K562 (cell line): ENCODE measurements at regions not wholly inside any gene's neighbourhood (a gene's known extent, or its start where the extent isn't known, plus 50 kb on each side); places are given as distances from the start of the nearest gene placed in this dataset.

ENCODE experiments used
- ARHGAP35 ChIP-seq: fragments of 450-650 bp; IDR thresholded peaks from 2 replicates; pipeline ENCODE4 v1.6.1; 2018; ENCODE audit not compliant: partially characterized antibody
- CBFA2T3 ChIP-seq: fragments of 450-650 bp; IDR thresholded peaks from 2 replicates; pipeline ENCODE4 v1.6.1; 2017
- CBX3 ChIP-seq, 2 experiments: IDR thresholded peaks; 1 replicate in 1 of 2; 2 replicates in 1 of 2; pipeline ENCODE4 v1.6.1; 2012; ENCODE audit warnings: inconsistent platforms in 2 of 2, low read length in 2 of 2, borderline replicate concordance in 1 of 2, control low read depth in 1 of 2
- CCNT2 ChIP-seq: IDR thresholded peaks from 2 replicates; pipeline ENCODE4 v1.6.1; 2011; ENCODE audit warnings: borderline replicate concordance, low read depth, mild to moderate bottlenecking, moderate library complexity, mixed read lengths, low read length; ENCODE audit not compliant: insufficient read length; ENCODE audit errors: extremely low read depth
- EHMT2 ChIP-seq: fragments of 450-650 bp; IDR thresholded peaks from 2 replicates; pipeline ENCODE4 v1.6.1; 2018; ENCODE audit warnings: antibody characterized with exemption
- FOXJ2 ChIP-seq: fragments of 200-800 bp; sonication (Bioruptor generic); IDR thresholded peaks from 2 replicates; pipeline ENCODE4 v1.6.1; 2016; ENCODE audit warnings: missing genetic modification characterization, missing compliant biosample characterization
- HDAC6 ChIP-seq: IDR thresholded peaks from 2 replicates; pipeline ENCODE4 v1.6.1; 2012; ENCODE audit warnings: low read depth, mild to moderate bottlenecking, control low read depth, inconsistent platforms, low read length, moderate library complexity
- HIVEP1 ChIP-seq: fragments of 250-450 bp; sonication (Bioruptor Pico); IDR thresholded peaks from 2 replicates; pipeline ENCODE4 v1.4.0; 2020; ENCODE audit warnings: mild to moderate bottlenecking
- JUND ChIP-seq, 2 experiments: IDR thresholded peaks; 2 replicates in 1 of 2; 3 replicates in 1 of 2; pipeline ENCODE4 v1.6.1; 2011; ENCODE audit warnings: borderline replicate concordance in 2 of 2, low read depth in 2 of 2, low read length in 2 of 2, improper control_type of control experiment in 1 of 2, missing biosample characterization in 1 of 2, missing genetic modification characterization in 1 of 2, missing genetic modification reagents in 1 of 2
- MCM5 ChIP-seq: fragments of 450-650 bp; IDR thresholded peaks from 2 replicates; pipeline ENCODE4 v1.6.1; 2016; ENCODE audit warnings: low read depth
- NCOA1 ChIP-seq: fragments of 450-650 bp; IDR thresholded peaks from 2 replicates; pipeline ENCODE4 v1.6.1; 2016; ENCODE audit warnings: low read depth
- NONO ChIP-seq, 2 experiments: fragments of 200-400 bp in 1 of 2; fragments of 450-650 bp in 1 of 2; formaldehyde crosslinking in 1 of 2; IDR thresholded peaks; 2 replicates each; pipeline ENCODE4 v1.6.1; 2017; ENCODE audit warnings: low read depth in 2 of 2, mild to moderate bottlenecking in 2 of 2, moderate library complexity in 2 of 2, low read length in 1 of 2
- PPARD ChIP-seq: fragments of 250-450 bp; sonication (Bioruptor Pico); IDR thresholded peaks from 2 replicates; pipeline ENCODE4 v1.8.0; 2022; ENCODE audit warnings: inconsistent platforms, mild to moderate bottlenecking, moderate library complexity
- RHOXF2B ChIP-seq: fragments of 250-450 bp; sonication (Bioruptor Pico); conservative IDR thresholded peaks from 2 replicates; pipeline ENCODE4 v1.5.1; 2021
- SOX6 ChIP-seq: fragments of 450-650 bp; IDR thresholded peaks from 2 replicates; pipeline ENCODE4 v1.6.1; 2014; ENCODE audit warnings: mild to moderate bottlenecking
- SRSF9 ChIP-seq: fragments of 200-400 bp; formaldehyde crosslinking; IDR thresholded peaks from 2 replicates; pipeline ENCODE4 v1.6.1; 2017; ENCODE audit warnings: low read depth, low read length, borderline replicate concordance
- TCF3 ChIP-seq: sonication (generic); formaldehyde crosslinking; IDR thresholded peaks from 2 replicates; pipeline ENCODE4 v1.4.0; 2020; ENCODE audit warnings: mild to moderate bottlenecking, missing genetic modification reagents
- ZBTB2 ChIP-seq: fragments of 450-650 bp; IDR thresholded peaks from 2 replicates; pipeline ENCODE4 v1.6.1; 2016; ENCODE audit warnings: antibody characterized with exemption
- ZFP30 ChIP-seq: fragments of 250-450 bp; sonication (Bioruptor Pico); IDR thresholded peaks from 2 replicates; pipeline ENCODE4 v1.8.0; 2022; ENCODE audit warnings: moderate library complexity, mild to moderate bottlenecking, inconsistent platforms, borderline replicate concordance
- ZFP36 ChIP-seq: fragments of 150-350 bp; IDR thresholded peaks from 2 replicates; pipeline ENCODE4 v1.6.1; 2018; ENCODE audit warnings: low read length, low read depth; ENCODE audit not compliant: partially characterized antibody
- ZNF436 ChIP-seq: fragments of 250-450, 450-650 bp; sonication (Bioruptor Pico); formaldehyde crosslinking; IDR thresholded peaks from 2 replicates; pipeline ENCODE4 v1.7.0; 2020; ENCODE audit warnings: mild to moderate bottlenecking
- ZNF512 ChIP-seq: IDR thresholded peaks from 2 replicates; pipeline ENCODE4 v1.6.1; 2016; ENCODE audit warnings: missing genetic modification characterization, missing compliant biosample characterization
- TF ChIP-seq, protein P1 (sequence below): fragments of 250-450 bp; sonication (Bioruptor Pico); IDR thresholded peaks from 2 replicates; pipeline ENCODE4 v1.8.0; 2022; ENCODE audit warnings: inconsistent platforms
- TF ChIP-seq, protein P2 (sequence below): IDR thresholded peaks from 2 replicates; pipeline ENCODE4 v1.6.1; 2011; ENCODE audit warnings: borderline replicate concordance, low read depth, mild to moderate bottlenecking, moderate library complexity, low read length; ENCODE audit not compliant: insufficient read depth, poor library complexity, severe bottlenecking

DNA sequence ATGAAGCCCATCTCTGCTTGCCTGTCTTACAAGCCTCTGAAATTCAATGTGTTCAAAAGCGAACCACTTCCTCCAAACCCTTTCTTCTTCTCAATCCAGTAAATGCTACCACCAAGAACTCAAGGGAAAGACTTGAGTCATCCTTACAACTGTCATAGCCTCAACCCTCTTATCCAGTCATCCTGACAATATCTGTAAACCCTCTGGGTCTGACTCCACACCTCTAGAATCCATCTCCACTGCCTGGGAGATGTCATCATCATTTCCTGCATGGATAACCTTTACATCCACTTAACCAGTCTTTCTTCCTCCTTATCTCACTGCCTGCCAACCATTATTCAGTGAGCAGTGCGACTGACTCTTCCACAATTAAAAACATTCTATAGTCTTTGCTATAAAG lies 441.1 kb downstream of the SETD4 start (continued):
- TF ChIP-seq, protein P1, sequence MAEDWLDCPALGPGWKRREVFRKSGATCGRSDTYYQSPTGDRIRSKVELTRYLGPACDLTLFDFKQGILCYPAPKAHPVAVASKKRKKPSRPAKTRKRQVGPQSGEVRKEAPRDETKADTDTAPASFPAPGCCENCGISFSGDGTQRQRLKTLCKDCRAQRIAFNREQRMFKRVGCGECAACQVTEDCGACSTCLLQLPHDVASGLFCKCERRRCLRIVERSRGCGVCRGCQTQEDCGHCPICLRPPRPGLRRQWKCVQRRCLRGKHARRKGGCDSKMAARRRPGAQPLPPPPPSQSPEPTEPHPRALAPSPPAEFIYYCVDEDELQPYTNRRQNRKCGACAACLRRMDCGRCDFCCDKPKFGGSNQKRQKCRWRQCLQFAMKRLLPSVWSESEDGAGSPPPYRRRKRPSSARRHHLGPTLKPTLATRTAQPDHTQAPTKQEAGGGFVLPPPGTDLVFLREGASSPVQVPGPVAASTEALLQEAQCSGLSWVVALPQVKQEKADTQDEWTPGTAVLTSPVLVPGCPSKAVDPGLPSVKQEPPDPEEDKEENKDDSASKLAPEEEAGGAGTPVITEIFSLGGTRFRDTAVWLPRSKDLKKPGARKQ (CRISPR knock-in tag): no peak
- TF ChIP-seq HIVEP1 (CRISPR knock-in tag) (no peak), RHOXF2B (CRISPR knock-in tag) (no peak), ZBTB2 (no peak), TCF3 (no peak), NONO (IDR thresholded peaks at IDR 0.05; ENCODE audit: low read depth in 2 of 2, low read length in 1 of 2) (no peak), ZNF512 (tag) (no peak), ZFP30 (no peak), HDAC6 (no peak), ZNF436 (CRISPR knock-in tag) (no peak), MCM5 (no peak), CBFA2T3 (0 out of 2 replicates have a peak, but pooled peaks have one; percentile 8), SOX6 (0 out of 2 replicates have a peak, but pooled peaks have one; percentile 26), SRSF9 (no peak), ARHGAP35 (no peak), CCNT2 (no peak), FOXJ2 (no peak), EHMT2 (no peak), JUND (IDR thresholded peaks at IDR 0.05; ENCODE audit: borderline replicate concordance, low read depth, low read length) (peak; percentile 45; the same call in 1 of the 2 replicates), JUND (tag; IDR thresholded peaks at IDR 0.05; ENCODE audit: borderline replicate concordance, low read depth, low read length) (peak; percentile 70; the same call in 2 of the 3 replicates), CBX3 (IDR thresholded peaks at IDR 0.05; ENCODE audit: borderline replicate concordance in 1 of 2, low read length in 2 of 2) (no peak), ZFP36 (no peak), PPARD (no peak), NCOA1 (no peak)
- TF ChIP-seq, protein P2, sequence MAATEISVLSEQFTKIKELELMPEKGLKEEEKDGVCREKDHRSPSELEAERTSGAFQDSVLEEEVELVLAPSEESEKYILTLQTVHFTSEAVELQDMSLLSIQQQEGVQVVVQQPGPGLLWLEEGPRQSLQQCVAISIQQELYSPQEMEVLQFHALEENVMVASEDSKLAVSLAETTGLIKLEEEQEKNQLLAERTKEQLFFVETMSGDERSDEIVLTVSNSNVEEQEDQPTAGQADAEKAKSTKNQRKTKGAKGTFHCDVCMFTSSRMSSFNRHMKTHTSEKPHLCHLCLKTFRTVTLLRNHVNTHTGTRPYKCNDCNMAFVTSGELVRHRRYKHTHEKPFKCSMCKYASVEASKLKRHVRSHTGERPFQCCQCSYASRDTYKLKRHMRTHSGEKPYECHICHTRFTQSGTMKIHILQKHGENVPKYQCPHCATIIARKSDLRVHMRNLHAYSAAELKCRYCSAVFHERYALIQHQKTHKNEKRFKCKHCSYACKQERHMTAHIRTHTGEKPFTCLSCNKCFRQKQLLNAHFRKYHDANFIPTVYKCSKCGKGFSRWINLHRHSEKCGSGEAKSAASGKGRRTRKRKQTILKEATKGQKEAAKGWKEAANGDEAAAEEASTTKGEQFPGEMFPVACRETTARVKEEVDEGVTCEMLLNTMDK: no peak
